Right forelimb (tissue), 1 donor: ENCODE measurements at regions not wholly inside any gene's neighbourhood (a gene's known extent, or its start where the extent isn't known, plus 50 kb on each side); places are given as distances from the start of the nearest gene placed in this dataset.
"Not testable (repeated sequence)": the region's sequence is repeated elsewhere in the genome, so short reads cannot be mapped to it uniquely, and the experiment has no call there.

Source experiments
- DNase-seq: peaks from one replicate; pipeline ENCODE4 v3.0.0-alpha.2; 2018

DNA sequence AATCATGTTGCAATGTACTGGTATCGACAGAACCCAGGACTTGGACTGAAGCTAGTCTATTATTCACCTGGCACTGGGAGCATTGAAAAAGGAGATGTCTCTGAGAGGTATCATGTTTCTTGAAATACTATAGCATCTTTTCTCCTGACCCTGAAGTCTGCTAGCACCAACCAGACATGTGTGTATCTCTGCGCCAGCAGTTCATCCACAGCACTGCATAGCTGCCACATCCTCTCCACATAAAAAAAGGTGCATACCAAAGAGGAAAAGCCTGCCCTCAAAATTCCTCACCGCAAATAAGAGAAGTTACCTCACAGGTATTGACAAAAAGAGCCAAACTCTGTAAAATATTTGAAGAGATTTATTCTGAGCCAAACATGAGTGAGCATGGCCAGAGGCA is 99.5 kb upstream of the PRSS3 start:
- no peak for DNase-seq

DNA sequence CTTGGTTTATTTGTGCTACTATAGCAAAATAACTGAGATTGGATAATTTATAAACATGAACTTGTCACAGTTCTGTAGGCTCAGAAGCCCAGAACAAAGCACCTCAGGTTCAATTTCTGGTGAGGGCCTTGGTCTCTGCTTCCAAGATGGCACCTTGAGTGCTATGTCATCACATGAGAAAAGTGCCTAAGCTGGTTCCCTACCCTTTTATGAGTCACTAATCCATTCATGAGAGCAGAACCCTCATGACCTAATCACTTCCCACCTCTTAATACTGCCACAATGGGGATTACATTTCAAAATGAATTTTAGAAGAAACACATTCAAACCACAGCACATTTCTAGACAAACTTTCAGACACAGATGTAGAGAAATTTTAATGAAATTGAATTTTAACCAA is 98.2 kb upstream of the PRSS3 start:
- DNase-seq, result no peak

DNA sequence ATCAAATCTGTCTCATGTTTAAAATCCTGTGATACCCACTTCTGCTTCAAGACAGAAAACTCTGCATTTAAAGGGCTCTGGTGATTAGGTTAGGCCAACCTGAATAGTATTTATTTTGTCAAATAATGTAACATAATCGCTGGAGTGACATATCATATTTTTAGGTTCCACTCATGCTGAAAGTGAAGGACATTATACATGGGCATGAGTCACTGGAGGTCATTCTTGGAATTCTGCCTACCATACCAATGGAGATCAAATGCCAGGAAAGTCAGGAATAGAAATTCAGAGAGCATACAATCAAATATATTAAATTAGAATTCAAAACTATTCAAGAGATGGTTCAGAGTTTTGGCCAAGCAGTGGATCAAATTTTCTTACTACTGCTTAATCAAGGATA is 97.1 kb upstream of the PRSS3 start:
- no peak for DNase-seq

DNA sequence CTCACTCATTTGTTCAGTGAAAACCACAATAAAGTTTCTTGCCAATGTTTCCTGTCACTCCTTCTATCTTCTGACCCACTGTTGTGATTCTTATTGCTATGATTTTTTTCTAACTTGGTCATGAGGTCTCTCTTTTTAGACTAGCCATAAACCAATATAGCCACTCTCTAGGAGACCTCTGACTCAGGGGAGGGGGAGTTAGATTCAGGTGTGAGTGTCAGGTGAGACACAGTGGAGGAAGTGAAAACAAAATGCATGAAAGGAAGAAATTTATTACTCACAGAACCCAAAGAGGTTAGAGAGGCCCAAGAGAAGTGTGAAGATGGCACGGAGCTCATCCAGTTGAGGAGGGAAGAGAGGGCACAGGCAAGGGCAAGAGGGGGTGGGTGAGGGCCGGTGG is 94.4 kb upstream of the PRSS3 start:
- not testable (repeated sequence) for DNase-seq

DNA sequence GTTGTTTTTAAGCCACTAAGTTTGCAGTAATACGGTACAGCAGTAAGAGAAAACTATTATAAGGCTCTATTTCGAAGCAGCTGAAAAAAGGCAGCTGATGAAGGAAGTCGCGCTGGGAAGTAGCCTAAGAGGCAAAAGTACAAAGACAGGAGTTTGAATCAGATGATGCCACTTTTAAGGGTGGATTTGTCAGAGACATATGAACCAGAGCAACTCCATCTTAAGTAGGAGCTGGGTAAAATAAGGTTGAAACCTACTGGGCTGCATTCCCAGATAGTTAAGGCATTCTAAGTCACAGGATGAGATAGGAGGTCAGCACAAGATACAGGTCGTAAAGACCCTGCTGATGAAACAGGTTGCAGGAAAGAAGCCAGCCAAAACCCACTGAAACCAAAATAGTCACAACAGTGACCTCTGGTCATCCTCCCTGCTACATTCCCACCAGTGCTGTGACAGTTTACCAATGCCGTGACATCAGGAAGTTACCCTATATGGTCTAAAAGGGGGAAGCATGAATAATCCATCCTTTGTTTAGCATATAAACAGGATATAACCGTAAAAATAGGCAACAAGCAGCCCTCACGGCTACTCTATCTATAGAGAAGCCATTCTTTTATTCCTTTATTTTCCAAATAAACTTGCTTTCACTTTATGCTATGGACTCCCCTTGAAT is 91.8 kb upstream of the PRSS3 start:
- DNase-seq, result no peak

DNA sequence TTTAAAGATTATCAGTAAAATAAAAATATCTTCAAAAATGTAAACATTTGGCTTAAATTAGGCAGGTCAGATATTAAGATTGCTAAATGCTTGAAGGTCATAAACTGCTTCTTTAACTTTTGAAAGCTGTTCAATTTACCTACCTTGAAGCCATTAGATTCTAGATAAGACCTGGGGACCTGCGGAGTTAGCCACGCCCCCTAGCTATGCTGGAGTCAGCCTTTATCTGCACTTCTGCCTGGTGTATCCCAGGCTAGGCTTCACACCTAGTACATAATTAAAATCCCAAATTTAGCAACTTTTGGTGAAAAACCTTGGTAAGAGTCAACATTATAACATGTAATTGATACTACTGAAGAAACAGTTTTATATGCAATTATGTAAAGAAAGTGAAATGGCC is 89.9 kb upstream of the PRSS3 start:
- not testable (repeated sequence) for DNase-seq

DNA sequence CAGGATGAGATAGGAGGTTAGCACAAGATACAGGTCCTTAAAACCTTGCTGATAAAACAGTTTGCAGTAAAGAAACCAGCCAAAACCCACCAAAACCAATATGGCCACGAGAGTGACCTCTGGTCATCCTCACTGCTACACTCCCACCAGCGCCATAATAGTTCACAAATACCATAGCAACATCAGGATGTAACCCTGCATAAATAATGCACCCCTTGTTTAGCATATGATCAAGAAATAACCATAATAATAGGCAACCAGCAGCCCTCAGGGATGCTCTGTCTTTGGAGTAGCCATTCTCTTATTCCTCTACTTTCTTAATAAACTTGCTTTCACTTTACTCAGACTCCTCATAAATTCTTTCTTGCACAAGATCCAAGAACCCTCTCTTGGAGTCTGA is 86.9 kb upstream of the PRSS3 start:
- no peak for DNase-seq

DNA sequence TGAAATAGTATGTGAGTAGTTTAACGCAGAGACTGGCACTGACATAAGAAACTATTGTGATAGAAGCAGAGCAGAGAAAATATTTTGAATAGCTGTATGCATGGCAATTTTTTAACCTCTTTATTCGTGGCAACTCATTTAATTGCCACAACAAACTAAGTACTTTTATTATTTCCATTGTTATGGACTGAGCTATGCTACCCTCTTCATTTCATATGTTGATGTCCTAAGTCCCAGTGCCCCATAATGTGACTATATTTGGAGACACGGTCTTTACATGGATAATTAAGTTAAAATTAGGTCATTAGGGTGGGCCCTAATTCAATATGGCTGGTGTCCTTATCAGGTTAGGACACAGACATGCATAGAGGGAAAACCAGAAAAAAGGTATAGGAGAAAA is 86.1 kb upstream of the PRSS3 start:
- no peak for DNase-seq

DNA sequence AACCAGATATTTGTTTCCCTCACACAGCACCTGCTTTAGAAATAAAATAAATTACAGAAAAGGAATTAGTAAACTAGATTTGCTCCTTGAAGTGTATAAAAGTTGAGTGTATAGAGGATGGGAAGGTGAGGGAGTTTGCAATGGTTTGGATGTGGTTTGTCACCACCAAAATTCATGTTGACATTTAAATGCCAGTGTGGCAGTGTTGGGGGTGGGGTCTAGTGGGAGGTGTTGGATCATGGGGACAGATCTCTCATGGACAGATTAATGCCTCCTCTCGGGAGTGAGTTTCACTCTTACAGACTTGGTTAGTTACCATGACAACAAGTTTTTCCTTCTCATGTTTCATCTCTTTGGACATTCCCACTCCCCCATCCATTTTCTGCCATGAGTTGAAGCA is 83.9 kb upstream of the PRSS3 start:
- not testable (repeated sequence) for DNase-seq

DNA sequence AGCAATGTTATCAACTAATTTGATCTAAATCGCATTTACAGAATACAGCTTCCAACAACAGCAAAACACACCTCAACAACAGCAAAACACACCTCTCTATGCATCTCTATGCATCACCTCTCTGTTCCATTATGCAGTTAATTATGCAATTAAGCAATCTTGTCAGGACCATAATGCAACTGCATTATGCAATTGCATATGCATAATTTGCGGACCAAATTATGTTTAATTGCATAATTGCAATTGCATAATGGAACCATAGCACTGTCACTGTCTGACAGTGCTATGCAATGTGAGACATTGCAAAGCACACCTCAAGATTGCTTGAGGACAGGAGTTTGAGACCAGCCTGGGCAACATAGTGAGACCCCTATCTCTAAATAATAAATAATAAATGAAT is 80.4 kb upstream of the PRSS3 start:
- DNase-seq, result no peak

DNA sequence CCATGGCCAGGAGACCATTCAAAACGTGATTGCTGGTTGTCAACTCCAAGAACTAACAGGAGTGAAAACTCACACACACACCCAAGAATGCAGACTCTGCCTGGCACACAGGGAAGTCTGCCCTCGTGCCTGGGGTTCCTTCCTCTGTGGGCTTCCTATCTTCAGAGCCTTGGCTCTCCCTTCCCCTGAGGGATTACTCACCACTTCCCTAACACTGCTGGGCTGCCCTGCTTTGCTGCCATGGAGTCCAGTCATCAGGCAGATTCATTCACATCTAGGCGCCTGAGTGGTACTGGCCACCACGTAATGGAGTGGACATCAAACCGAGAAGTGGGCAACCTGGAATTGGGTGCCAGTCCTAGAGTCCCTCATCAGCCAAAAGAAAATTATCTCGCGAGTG is 76.4 kb upstream of the PRSS3 start:
- no peak for DNase-seq

DNA sequence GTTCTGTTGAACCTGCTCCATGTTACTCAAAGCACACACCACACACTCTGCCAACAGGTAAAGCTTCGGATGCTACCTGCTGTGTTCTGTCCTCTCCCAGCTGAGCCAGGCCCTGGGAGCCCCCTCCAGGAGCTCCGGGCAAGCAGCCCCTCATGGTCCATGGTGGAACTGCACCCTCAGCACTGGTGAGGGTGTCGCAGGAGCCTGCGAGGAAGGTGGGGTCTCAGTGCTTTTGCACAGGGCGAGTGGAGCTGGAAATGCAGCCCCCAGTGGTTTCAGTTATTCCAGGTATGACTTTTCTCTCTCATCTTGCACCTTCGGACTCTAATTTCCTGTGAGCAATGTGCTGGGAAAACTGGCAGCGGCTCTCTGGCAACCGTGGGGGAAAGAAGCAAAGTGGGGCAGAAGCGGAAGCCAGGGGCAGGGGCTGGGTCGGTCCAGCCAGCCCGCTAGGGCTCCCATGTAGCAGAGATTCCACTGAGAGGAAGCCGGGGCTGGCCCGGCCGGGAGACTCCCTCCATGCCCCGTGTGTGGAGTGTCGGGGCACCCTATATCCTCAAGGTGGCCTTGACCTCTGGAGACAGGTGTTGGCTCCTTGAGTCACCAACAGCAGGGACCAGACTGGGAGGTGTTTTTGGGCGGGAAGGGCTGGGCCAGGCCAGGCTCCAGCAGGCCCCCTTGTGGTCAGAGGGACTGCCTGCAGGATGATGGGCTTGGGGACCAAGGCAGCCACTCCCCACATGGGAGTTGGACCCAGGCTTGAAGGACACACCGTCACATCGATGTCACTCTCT is 75.6 kb upstream of the PRSS3 start:
- no peak for DNase-seq

DNA sequence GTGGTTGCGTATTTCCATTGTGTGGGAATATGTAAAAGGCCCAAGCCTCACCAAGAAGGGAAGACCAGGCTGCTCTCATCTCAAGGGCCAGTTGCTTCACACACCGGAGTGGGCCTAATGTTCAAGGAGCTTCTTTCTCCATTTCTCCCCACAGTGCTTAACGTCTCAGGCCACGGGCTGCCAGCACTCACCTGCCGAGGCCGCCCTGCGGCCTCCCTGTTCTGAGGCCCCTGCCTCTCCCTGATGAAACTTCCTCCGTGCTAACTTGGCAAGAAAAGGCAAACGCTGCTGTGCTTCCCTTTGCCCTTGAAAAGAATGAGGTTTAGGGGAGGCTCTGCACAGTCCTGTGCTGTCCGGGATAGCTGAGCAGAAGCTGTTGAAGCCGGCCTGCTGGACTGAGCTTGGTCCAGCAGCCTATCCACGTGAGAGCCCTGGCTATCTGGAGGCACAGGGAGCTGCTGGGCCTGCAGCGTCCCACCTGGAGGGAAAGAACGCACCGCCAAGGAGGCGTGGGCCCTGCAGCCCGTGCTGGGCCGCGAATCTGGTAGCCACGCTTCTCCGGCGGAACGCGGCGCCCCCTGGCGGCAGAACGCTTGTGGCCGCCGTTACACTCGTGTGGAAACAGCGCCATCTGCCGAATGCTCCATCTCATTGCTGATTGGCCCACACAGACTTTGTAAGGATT is 73.5 kb upstream of the PRSS3 start:
- peak; percentile 93 for DNase-seq

DNA sequence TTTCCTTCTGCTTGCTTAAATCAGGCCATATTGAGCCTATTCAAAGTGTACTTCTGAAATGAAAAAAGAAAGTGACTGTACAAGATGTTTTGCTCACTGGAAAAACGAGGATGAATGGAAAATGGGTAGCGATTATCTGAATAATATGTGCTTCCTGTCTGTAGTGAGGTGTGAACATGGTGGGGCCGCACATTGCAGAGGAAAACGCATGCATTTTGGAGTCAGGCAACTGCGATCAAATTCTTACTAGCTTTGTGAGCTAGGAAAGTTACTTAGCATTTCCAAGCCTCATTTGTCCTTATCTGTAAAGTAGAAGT is 73.0 kb upstream of the PRSS3 start:
- DNase-seq, result no peak

DNA sequence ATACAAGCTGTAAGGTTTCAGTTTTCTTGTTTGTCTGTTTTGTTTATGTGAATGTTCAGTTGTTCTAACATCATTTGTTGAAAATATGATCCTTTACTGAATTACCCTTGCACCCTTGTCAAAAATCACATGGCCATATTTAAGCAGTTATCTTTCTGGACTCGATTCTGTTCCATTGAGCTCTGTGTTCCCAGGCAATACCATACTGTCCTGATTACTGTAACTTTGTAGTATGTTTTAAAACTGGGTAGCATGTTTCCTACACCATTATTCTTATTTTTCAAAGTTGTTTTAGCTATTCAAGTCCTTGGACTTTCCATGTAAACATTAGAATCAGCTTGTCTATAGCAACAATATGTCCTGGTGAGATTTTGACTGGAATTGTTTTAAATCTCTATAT is 66.7 kb upstream of the PRSS3 start:
- no peak for DNase-seq

DNA sequence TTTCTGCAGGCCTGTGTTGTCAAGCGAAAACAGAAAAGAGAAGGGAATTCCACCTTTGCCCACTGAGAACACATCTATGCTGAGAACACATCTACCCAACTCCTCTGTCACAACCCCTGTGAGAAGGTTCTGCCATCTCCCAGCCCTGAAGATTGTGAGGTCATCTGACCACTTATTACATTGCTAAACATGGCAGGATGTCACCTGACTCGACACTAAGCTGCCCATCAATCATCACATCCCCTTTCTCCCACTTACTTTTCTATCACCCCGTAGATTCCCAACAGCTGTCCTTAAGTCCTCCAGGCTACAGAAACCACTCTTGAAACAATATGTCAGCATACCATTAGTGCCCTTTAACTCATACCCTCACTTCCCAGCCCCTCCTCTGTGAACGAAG is 64.2 kb upstream of the PRSS3 start:
- DNase-seq, result no peak

DNA sequence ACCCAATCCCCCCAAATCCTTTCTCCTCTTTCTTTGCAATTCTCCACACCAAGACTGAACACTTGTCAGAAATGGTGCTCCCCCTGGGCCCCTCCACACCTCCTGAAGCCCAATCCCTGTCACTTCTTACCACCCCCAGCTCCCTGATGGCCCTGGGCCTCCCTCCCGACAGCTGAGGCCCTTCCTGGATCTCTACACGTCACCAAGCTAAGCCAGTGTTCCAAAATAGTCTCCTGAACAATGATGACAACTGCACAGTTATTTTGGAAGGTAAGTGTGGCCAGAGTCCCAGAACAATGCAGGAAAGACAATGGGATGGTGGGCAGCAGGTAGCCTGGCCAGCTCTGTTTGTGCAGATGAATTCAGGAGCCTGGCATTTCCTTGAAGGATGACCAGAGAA is 63.7 kb upstream of the PRSS3 start:
- DNase-seq, result peak; percentile 42

DNA sequence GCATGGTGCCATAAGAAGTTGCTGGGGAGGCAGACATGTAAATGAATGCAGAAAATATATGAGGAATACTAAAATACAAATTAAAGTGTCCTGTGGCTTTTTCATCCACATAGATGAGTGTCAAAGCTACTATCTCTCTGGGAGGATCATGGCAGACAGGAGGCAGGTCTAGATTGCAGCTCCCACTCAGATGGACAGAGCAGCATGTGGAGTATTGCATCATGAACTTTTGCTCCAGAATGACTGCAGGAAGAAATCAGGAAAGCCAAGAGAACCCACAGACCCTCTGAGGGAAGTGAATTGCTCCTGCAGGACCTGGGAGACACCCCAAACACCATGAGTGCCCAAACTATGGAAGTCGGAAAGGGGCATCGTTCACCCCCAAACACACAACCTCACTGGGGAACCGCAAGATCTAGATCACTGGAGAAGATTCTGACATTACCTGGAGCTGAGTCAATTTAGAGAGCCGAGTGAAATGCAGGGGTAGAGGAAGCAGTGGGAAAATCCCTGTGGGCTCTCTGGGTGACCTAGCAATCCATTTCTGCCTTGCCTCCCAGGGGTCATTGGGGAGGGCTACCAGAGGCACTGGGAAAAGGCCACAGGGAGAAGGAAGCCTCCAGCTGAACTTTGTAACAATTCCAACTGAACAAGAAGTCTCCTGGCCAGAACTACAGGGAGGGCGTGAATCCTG is 61.0 kb upstream of the PRSS3 start:
- not testable (repeated sequence) for DNase-seq

DNA sequence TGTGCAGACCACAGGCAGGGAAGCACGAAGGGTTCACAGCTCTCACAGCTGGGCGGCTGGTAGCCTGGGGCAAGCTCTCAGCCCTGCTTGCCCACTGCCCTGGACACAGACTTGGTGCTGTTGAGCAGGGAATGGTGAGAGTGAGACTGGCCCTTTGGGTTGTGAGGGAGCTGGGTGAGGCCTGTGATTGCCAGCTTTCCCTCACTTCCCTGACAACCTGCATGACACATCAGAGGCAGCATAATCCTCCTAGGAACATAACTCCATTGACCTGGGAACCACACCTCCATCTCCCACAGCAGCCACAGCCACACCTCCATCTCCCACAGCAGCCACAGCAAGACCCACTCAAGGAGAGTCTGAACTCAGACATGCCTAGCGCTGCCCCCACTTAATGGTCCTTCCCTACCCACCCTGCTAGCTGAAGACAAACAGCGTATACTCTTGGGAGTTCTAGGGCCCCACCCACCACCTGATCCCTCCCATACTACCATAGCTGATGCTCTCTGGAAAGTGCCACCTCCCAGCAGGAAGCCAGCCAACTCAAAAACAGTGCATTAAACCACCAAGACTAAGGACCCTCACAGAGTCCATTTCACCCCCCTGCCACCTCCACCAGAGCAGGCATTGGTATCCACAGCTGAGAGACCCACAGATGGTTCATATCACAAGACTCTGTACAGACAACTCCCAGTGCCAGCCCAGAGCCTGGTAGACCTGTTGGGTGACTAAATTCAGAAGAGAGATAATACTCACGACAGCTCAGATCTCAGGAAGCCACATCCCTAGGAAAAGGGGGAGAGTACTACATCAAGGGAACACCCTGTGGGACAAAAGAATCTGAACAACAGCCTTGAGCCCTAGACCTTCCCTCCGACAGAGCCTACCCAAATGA is 60.2 kb upstream of the PRSS3 start:
- not testable (repeated sequence) for DNase-seq

DNA sequence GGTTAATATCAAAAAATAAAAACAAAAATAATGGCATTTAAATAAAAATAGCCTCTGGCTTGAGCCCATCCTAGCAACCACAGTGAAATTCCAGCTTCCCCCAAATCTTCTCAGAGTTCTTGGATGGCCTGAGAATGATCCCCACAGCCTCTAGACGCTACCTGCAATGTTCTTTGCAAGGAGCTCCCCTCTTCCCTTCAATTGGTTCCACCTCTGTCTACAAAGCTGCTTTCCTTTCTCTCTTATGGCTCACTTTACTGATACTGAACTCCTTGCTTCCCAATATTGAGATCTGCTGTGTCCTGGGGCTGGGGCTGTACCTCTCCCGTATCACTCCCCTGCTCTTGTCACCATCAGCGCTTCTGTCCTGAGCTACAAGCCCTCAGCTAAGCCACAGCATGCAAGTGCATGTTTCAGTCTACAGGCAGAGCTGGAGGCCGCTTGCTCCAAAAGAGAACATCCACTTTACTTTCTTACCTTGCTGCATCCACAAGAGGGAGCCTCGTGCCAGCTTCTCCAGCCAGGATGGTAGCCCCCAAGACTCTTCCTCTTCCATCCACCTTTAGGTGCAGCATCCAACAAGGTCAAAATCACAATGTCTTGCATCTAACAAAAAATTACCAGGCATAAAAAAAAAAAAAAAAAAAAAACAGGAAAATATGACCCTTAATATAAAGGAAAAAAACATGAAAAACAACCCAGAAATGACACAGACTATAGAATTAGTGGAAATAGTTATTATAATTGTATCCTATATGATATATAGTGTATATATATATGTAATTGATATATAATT is 57.4 kb upstream of the PRSS3 start:
- no peak for DNase-seq

DNA sequence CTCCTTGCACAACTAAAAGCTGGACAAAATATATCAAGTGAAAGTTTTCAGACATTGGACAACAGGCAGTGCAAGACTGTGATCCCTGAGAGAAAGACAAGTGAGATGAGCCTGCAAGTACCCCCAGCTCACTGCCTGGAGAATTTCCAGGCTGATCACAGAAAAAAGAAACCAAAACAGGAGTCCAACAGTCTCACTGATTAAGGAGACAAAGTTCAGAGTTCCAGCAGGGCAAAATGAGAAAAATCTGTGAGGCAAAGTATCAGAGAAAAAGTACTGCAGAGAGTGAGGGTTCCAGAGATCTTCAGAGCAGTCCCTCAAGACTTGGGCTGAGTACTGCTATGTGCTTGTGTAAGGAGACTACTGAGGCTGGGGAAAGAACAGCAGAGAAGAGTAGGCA is 56.0 kb upstream of the PRSS3 start:
- DNase-seq, result no peak

DNA sequence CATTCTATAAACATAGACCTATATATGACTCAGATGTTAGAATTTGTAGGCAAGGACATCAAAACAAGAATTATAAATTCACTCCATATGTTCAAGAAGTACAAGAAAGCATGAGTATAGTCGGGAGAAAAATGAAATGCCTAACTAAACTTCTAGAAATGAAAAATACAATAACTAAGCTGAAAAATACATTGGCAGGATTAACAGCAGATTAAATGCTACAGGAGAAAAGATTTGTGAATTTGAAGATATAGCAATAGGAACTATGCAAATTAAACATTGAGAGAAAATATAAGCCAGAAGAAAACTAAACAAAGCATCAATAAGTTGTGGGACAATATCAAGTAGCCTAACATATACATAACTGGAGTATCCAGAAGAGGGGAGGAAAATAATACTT is 55.3 kb upstream of the PRSS3 start:
- no peak for DNase-seq
